GM18507 (cell line): ENCODE measurements at regions not wholly inside any gene's neighbourhood (a gene's known extent, or its start where the extent isn't known, plus 50 kb on each side); places are given as distances from the start of the nearest gene placed in this dataset.

Experiments used
- DNase-seq: peaks from one replicate; pipeline ENCODE4 v3.0.0; 2011; ENCODE audit warnings: low read depth; ENCODE audit not compliant: insufficient read length; ENCODE audit errors: extremely low spot score
- FAIRE-seq: peaks from 2 replicates; lab custom pipeline; 2011; peaks lifted over from hg19 to GRCh38; lab: Jason Lieb, UNC

- FAIRE-seq (no peak), DNase-seq (no peak)
Measured at GRCh38 chr11:122304973-122305372, 189.0 kb upstream of the BLID start.

DNA sequence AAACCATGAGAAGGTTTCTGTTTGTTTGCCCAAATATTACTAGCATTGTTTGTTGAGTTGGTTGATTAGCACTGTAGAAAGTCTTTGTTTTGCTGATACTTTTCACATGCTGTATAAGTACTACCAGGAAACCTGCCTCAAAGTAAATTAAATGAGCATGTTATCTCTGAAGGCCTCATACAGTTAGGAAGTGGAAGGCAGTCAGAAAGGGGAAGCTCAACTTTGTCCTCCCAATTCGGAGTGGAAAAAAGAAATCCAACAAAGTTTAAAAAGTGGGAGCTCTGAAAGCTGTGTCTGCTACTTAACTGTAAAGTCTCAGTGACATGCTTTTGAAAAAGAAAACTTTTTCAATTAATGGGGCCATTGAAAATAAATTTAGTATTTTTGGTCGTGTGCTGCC lies 188.3 kb upstream of the BLID start:
- no peak for FAIRE-seq
- no peak for DNase-seq

GRCh38 chr11:122294041-122294440 lies 178.0 kb upstream of the BLID start:
- no peak for FAIRE-seq
- no peak for DNase-seq

GRCh38 chr11:122293296-122294023 lies 177.4 kb upstream of the BLID start:
- DNase-seq (no peak), FAIRE-seq (no peak)

DNA sequence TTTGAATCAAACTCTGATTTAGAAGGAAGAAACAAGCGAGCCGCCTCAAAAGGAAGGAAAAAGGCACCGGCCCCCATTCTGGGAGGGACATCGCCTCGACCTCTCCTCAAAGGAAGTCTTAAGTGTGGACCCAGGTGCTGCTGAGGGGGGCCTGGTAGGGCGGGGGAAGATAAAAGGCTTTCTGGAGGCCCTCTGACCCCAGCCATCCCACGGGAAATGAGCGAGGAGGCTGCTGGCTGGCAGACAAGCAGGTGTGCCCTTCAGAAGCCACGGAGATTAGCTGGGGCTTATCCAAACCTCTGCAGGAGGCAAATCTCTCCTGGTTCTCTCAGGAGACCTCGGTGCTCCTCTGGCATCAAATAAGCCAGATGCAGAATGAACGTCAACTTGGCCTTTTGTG lies 171.4 kb upstream of the BLID start:
- DNase-seq (no peak), FAIRE-seq (no peak)

- FAIRE-seq (no peak), DNase-seq (no peak)
Measured at GRCh38 chr11:122285070-122285988, 169.3 kb upstream of the BLID start.

- DNase-seq (no peak), FAIRE-seq (no peak)
Measured at GRCh38 chr11:122280870-122281269, 164.9 kb upstream of the BLID start.

GRCh38 chr11:122279194-122279593 lies 163.2 kb upstream of the BLID start:
- DNase-seq (no peak), FAIRE-seq (no peak)

- no peak for DNase-seq
- no peak for FAIRE-seq
Measured at GRCh38 chr11:122277493-122277892, 161.5 kb upstream of the BLID start.

DNA sequence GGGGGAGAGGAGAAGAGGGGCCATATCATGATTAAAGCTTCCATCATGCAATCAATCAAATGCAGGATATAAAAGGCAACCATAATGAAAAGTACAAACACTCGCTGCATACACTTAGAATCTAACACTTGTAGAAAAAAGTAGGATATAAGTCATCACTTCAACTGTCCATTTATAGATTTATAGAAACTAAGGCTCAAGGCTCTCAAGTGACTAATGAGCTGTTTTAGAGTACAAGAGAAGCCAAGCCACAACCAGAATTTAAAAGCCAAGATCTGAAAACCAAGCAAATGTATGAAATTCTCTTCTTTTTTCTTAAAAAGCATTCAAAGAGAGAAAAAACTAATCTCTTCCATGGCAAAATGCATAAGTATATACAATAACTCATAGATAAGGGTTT lies 160.2 kb upstream of the BLID start:
- FAIRE-seq (no peak), DNase-seq (no peak)

DNA sequence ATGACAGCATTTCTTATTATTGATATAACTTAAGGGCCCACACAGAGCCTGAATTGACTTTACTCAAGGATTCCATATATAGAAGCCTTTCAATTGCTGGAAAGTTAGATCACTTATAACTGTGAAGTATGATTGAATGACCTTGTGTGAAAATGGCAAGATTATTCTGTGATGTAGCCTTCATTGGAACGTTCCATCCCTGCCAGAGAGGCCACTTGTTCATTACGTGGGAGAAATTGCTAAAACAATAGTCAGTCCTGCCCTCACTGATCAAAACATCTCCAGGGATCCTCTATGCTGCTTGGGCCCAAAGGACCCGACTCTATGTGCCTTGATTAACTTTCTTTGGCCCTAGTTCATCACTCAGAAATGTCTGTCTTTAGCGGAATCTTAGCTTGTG lies 159.5 kb upstream of the BLID start:
- DNase-seq = no peak

GRCh38 chr11:122273476-122274191 lies 157.6 kb upstream of the BLID start:
- DNase-seq (no peak), FAIRE-seq (no peak)

More for the DNA sequence above, 159.5 kb upstream of the BLID start:
- no peak for FAIRE-seq

DNA sequence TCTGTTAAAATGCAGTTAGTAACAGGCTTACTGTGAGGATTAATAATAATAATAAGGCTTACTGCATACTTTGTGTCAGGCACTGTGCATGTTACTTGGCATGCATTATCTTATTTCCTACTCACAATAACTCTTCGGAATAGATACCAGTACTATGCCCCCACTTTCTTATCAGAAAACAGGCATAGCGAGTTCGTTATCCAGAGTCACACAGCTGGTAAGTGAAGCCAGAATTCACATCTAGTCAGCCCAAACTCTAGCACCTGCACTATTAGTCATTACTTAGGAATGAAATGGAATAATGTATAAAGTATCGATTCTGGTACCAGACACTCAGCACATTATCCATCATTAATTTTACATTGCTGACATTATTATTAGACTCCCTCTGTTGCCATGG lies 155.7 kb upstream of the BLID start:
- FAIRE-seq = no peak

GRCh38 chr11:122271137-122271536 lies 155.1 kb upstream of the BLID start:
- no peak for DNase-seq
- no peak for FAIRE-seq

More for the DNA sequence above, 155.7 kb upstream of the BLID start:
- DNase-seq = no peak

- FAIRE-seq = no peak
- no peak for DNase-seq
Measured at GRCh38 chr11:122270535-122270934, 154.5 kb upstream of the BLID start.

- no peak for FAIRE-seq
- DNase-seq = no peak
Measured at GRCh38 chr11:122269824-122270223, 153.8 kb upstream of the BLID start.

DNA sequence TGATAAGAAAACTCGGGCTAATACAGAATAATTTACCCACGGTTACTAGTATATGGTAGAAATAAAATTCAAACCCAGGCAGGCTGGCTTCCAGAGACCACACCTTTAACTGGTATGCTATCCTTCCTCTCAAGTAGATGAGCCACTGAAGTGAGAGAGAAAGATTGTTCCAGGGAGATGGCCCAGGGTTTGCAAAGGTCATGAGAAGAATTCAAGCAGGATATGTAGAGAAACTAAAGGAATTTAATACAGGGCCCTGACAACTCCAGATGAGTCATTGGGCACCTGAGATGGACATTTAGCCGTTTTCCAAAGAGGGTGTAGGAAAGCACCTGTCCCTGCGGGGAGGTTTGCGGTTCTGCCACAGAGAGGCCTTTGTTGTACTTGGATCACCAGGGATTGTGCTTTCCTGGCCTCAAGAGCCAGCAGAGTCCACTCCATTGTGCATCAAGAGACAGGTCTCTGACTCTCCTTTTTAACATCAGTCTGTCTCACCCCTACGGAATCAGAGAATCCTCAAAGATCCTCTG lies 152.7 kb upstream of the BLID start:
- DNase-seq (no peak), FAIRE-seq (no peak)

- no peak for DNase-seq
- FAIRE-seq = no peak
Measured at GRCh38 chr11:122267602-122268001, 151.6 kb upstream of the BLID start.

- DNase-seq (no peak), FAIRE-seq (no peak)
Measured at GRCh38 chr11:122265981-122266380, 150.0 kb upstream of the BLID start.

- no peak for FAIRE-seq
- DNase-seq = no peak
Measured at GRCh38 chr11:122264121-122264520, 148.1 kb upstream of the BLID start.
